WERI-Rb-1 (cell line): ENCODE measurements at regions not wholly inside any gene's neighbourhood (a gene's known extent, or its start where the extent isn't known, plus 50 kb on each side); places are given as distances from the start of the nearest gene placed in this dataset.
A peak's percentile ranks its signal among the peaks of the same experiment; 100 is the strongest.

Source experiments
- DNase-seq: peaks from one replicate; pipeline ENCODE4 v3.0.0-alpha.2; 2020
- H3K27ac ChIP-seq: fragments of 250-450 bp; sonication (Bioruptor Pico); 2 replicates; pipeline ENCODE4 v1.5.1; 2020; ENCODE audit warnings: mild to moderate bottlenecking, moderate library complexity
- H3K27me3 ChIP-seq: fragments of 250-450 bp; sonication (Bioruptor Pico); 2 replicates; pipeline ENCODE4 v1.5.1; 2021; ENCODE audit warnings: mild to moderate bottlenecking, low read depth, moderate library complexity; ENCODE audit not compliant: insufficient read depth, severe bottlenecking
- H3K36me3 ChIP-seq: fragments of 250-450 bp; sonication (Bioruptor Pico); 2 replicates; pipeline ENCODE4 v1.5.1; 2020; ENCODE audit warnings: mild to moderate bottlenecking, moderate library complexity
- H3K4me3 ChIP-seq: 2 replicates; pipeline ENCODE4 v1.5.1; 2011; ENCODE audit warnings: low read depth, mild to moderate bottlenecking, control low read depth, low read length
- H3K9me3 ChIP-seq: fragments of 250-450 bp; sonication (Bioruptor Pico); 2 replicates; pipeline ENCODE4 v1.5.1; 2021; ENCODE audit warnings: mild to moderate bottlenecking, moderate library complexity; ENCODE audit not compliant: severe bottlenecking
- TF ChIP-seq, protein P1 (sequence below): IDR thresholded peaks from 2 replicates; pipeline ENCODE4 v1.5.1; 2011; ENCODE audit warnings: low read depth, mild to moderate bottlenecking, control low read depth, inconsistent platforms, low read length

DNA sequence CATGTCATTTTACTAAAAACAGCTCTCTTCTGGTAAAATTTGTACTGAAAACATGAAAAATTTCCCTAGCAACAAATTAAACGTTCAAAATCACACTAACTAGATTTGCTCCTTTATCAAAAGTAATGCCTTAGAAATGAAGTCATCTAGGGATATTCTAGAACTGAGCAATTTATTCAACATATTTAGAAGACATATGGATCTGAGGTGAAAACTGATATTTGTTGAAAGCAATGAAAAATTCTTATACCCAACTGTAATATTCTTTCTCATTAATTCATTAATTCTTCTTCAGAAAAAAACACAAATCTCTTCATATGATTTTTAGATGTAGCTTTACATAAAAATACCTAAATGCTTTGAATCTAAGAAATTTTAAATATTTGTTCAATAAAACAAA, 604.9 kb downstream of the NR2F1-AS1 start:
- Histone ChIP-seq H3K4me3 (no peak overlapping the region), H3K27me3 (no peaks in the 10 kb centered on the region), H3K27ac (no peak overlapping the region), H3K36me3 (no peaks in the 10 kb centered on the region), H3K9me3 (no peaks in the 10 kb centered on the region)
- TF ChIP-seq, protein P1, sequence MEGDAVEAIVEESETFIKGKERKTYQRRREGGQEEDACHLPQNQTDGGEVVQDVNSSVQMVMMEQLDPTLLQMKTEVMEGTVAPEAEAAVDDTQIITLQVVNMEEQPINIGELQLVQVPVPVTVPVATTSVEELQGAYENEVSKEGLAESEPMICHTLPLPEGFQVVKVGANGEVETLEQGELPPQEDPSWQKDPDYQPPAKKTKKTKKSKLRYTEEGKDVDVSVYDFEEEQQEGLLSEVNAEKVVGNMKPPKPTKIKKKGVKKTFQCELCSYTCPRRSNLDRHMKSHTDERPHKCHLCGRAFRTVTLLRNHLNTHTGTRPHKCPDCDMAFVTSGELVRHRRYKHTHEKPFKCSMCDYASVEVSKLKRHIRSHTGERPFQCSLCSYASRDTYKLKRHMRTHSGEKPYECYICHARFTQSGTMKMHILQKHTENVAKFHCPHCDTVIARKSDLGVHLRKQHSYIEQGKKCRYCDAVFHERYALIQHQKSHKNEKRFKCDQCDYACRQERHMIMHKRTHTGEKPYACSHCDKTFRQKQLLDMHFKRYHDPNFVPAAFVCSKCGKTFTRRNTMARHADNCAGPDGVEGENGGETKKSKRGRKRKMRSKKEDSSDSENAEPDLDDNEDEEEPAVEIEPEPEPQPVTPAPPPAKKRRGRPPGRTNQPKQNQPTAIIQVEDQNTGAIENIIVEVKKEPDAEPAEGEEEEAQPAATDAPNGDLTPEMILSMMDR = no peak
- DNase-seq = no peak

DNA sequence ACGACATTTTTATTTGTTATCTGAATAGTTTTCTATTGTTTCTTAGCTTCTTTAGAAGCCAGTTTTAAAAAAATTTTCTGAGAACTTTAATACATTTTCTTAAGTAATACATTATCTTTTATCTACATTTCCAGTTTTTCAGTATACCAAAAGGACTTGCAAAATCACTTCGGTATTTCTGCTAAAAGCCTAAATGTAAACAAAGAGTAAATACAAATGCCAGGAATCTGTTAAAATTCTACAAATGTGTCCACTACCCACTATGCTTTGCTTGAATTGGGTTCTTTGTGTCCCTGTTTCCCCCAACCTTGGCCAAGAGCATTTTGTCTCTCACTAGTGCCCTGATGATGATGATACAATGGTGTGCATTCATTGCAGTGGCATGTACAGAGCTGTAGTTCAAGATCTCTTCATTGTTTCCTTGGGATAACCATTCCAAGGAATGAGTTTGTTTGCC, 611.2 kb downstream of the NR2F1-AS1 start:
- H3K27me3 ChIP-seq = no peaks in the 10 kb centered on the region
- no peaks in the 10 kb centered on the region for H3K9me3 ChIP-seq
- no peaks in the 10 kb centered on the region for H3K36me3 ChIP-seq
- no peak for DNase-seq
- no peak overlapping the region for H3K27ac ChIP-seq
- TF ChIP-seq, protein P1 = no peak
- no peak overlapping the region for H3K4me3 ChIP-seq

DNA sequence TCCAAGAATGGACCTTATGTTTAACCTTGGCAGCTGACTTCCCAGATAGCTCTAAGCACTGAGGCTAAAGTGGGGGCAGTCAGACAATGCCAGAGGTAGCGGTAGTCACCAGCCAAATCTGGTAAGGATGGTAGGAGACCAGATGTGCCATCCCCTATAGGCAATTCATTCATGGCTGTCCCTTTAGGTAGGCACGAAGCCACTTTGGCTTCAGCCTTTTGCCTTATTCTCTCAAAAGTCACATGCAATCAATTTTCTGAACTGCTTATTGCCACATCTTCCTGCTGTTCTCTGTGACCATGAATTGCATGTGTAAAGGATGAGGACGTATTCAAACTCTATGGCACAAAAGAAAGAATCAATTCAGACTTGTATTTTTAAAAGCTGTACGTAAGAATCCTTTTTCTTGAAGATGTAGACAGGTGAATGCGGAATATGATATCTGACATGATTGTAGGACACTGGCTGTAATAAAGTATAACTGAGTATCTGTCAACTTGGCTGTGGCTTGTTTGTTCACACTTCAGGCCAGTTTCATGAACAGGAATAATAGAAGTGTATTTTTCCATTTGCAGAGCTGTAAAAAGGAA, 611.7 kb downstream of the NR2F1-AS1 start:
- DNase-seq = no peak
- Histone ChIP-seq H3K27me3 (no peaks in the 10 kb centered on the region), H3K27ac (no peak overlapping the region), H3K36me3 (no peaks in the 10 kb centered on the region), H3K9me3 (no peaks in the 10 kb centered on the region), H3K4me3 (no peak overlapping the region)
- TF ChIP-seq, protein P1 = no peak

DNA sequence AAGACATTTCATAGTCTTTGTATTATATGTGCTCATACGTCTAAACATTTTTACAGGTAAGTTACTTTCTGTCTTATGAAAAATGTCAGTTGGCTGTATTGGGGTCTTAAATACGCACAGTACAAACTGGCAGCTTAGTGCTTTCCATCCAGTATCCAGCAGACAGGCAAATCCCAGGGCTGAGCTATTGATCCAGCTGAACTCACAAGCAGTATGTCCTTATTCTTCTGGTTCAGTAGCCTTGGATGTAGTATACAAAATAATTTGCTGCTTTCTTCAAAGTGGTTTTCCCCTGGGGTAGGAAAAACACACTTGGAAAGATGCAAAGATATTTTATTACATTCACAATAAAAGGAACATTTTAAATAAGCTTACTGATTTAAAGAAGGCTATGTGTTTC, 617.2 kb downstream of the NR2F1-AS1 start:
- Histone ChIP-seq H3K27ac (no peak overlapping the region), H3K9me3 (no peaks in the 10 kb centered on the region), H3K4me3 (no peak overlapping the region), H3K27me3 (no peaks in the 10 kb centered on the region), H3K36me3 (no peaks in the 10 kb centered on the region)
- DNase-seq = peak; percentile 30
- TF ChIP-seq, protein P1 = no peak

DNA sequence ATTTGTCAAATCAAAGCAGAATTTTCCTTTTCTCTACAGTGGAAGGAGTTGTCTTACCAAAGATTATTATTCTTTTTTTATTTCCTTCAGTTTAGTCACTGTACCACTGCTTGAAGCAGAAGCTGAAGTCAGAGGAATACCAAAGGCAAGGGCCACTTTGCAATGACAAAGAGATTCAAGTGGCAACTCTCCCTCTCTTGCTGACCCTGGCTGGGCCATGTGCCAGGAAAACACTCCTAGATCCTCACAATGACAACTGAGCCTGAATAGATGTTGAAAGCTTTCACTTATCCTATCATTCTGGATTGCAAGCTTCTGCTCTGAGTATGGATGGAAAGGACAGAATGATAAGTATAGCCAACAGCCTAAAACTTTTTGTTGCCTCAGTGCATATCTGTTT, 618.3 kb downstream of the NR2F1-AS1 start:
- DNase-seq = no peak

More for the DNA sequence above, 618.3 kb downstream of the NR2F1-AS1 start:
- Histone ChIP-seq H3K36me3 (no peaks in the 10 kb centered on the region), H3K27me3 (no peaks in the 10 kb centered on the region), H3K27ac (no peak overlapping the region), H3K4me3 (no peak overlapping the region), H3K9me3 (no peaks in the 10 kb centered on the region)
- TF ChIP-seq, protein P1 = no peak
